Ovary (tissue), 7 donors: ENCODE measurements at regions not wholly inside any gene's neighbourhood (a gene's known extent, or its start where the extent isn't known, plus 50 kb on each side); places are given as distances from the start of the nearest gene placed in this dataset.

Experiments
- DNase-seq, 5 donors: peaks; one replicate each; pipeline ENCODE4 v3.0.0-alpha.2; 2019 to 2020
- H3K27ac ChIP-seq, 2 donors: fragments of 200-600 bp; one replicate each; pipeline versions ENCODE4 v1.5.1 to v1.8.0; 2019 to 2022
- H3K27me3 ChIP-seq: fragments of 200-600 bp; one replicate; pipeline ENCODE4 v1.8.0; 2022
- H3K36me3 ChIP-seq: fragments of 200-600 bp; sonication (generic); one replicate; pipeline ENCODE4 v1.5.1; 2019
- H3K4me1 ChIP-seq: one replicate; pipeline ENCODE4 v1.8.1; 2013; ENCODE audit warnings: mild to moderate bottlenecking, moderate library complexity; ENCODE audit not compliant: insufficient read depth
- H3K4me3 ChIP-seq: fragments of 200-600 bp; sonication (generic); one replicate; pipeline ENCODE4 v1.5.1; 2017
- H3K9me3 ChIP-seq, 2 donors: fragments of 200-600 bp in 1 of 2; sonication (generic) in 1 of 2; one replicate each; pipeline versions ENCODE4 v1.5.1 to v1.8.1; 2013 to 2019; ENCODE audit warnings: mild to moderate bottlenecking in 1 of 2, moderate library complexity in 1 of 2
- CTCF ChIP-seq, 3 donors: fragments of 450-650 bp in 2 of 3; fragments of 200-600 bp in 1 of 3; IDR thresholded peaks; one replicate each; pipeline versions ENCODE4 v1.5.1 to v1.8.0; 2016 to 2022; ENCODE audit warnings: antibody characterized with exemption in 3 of 3, mild to moderate bottlenecking in 1 of 3
- EP300 ChIP-seq: sonication (generic); formaldehyde crosslinking; IDR thresholded peaks from one replicate; pipeline ENCODE4 v1.6.1; 2017; ENCODE audit warnings: antibody characterized with exemption
- POLR2A ChIP-seq: fragments of 450-650 bp; IDR thresholded peaks from one replicate; pipeline ENCODE4 v1.6.1; 2017; ENCODE audit warnings: antibody characterized with exemption, mild to moderate bottlenecking, moderate library complexity
- WGBS, 3 donors: extraction: QIAGEN DNeasy Blood & Tissue Kit in 1 of 3; methylation state at CpG; one replicate each; pipeline versions ENCODE4 v1.1.5 to v1.1.7; 2013 to 2017; 5-methylcytosine and 5-hydroxymethylcytosine counted together
- intact Hi-C, 4 donors: fragments of 100-400 bp; cut with DNase I; formaldehyde crosslinking; loops; one replicate each; pipeline versions ENCODE4 v1.11.0 to v1.15.1; 2022 to 2023
- donor health status: DM: no; HTN: no; CAD: no; lungs with moderate emphysema.
- donor health status: DM: no; HTN: no; CAD: no.
- donor health status: Bipolar disorder and iron deficiency.
- donor health status: DM: no; HTN: no; CAD: no.
- donor health status: DM: yes; HTN: yes; CAD: no.

- no peak overlapping the region for H3K27ac ChIP-seq
- intact Hi-C loops, result no loop called here
- no peaks in the 10 kb centered on the region for H3K4me1 ChIP-seq
- 71 to 85% (median 81%) methylated on average over 5 of the region's 5 CpGs for WGBS, 3 donors
- DNase-seq, result no peak
- no peaks in the 10 kb centered on the region for H3K9me3 ChIP-seq
- no peaks in the 10 kb centered on the region for H3K36me3 ChIP-seq
- no peak for TF ChIP-seq EP300
- TF ChIP-seq POLR2A, result no peak
- no peaks in the 10 kb centered on the region for H3K27me3 ChIP-seq
- no peak overlapping the region for H3K4me3 ChIP-seq
Measured at GRCh38 chr15:94744080-94744793, 512.9 kb downstream of the MCTP2 start.

- no peak for DNase-seq
- Histone ChIP-seq H3K9me3 (no peaks in the 10 kb centered on the region), H3K27ac (no peak overlapping the region), H3K4me3 (no peak overlapping the region), H3K4me1 (no peaks in the 10 kb centered on the region), H3K36me3 (no peaks in the 10 kb centered on the region), H3K27me3 (no peaks in the 10 kb centered on the region)
- WGBS, 3 donors, result 75 to 78% (median 76%) methylated on average over 7 of the region's 7 CpGs
- intact Hi-C loops, result no loop called here
- TF ChIP-seq CTCF (IDR thresholded peaks at IDR 0.05) (no peak), EP300 (no peak), POLR2A (no peak)
Measured at GRCh38 chr15:94745371-94745770, 514.0 kb downstream of the MCTP2 start.

- H3K36me3 ChIP-seq, result no peaks in the 10 kb centered on the region
- no peaks in the 10 kb centered on the region for H3K9me3 ChIP-seq
- no peak for DNase-seq
- no peaks in the 10 kb centered on the region for H3K27me3 ChIP-seq
- H3K4me1 ChIP-seq, result no peaks in the 10 kb centered on the region
- no peak overlapping the region for H3K4me3 ChIP-seq
- H3K27ac ChIP-seq, result no peak overlapping the region
- TF ChIP-seq POLR2A (no peak), CTCF (IDR thresholded peaks at IDR 0.05) (no peak)
- intact Hi-C loops, result no loop called here
- WGBS, 3 donors, result 80 to 91% (median 80%) methylated on average over 3 of the region's 3 CpGs
Measured at GRCh38 chr15:94747510-94747909, 516.1 kb downstream of the MCTP2 start.

GRCh38 chr15:94749811-94750617 is 518.7 kb downstream of the MCTP2 start:
- no peaks in the 10 kb centered on the region for H3K9me3 ChIP-seq
- intact Hi-C loops, result no loop called here
- peak overlapping the region in 1 of 2 donors; percentile 49 for H3K27ac ChIP-seq
- peak in 1 of 5 donors; percentile 19 for DNase-seq
- no peaks in the 10 kb centered on the region for H3K4me1 ChIP-seq
- no peak overlapping the region for H3K4me3 ChIP-seq
- no peaks in the 10 kb centered on the region for H3K36me3 ChIP-seq
- H3K27me3 ChIP-seq, result no peaks in the 10 kb centered on the region
- 46 to 54% (median 54%) methylated on average over 5 of the region's 5 CpGs for WGBS, 3 donors
- TF ChIP-seq CTCF (IDR thresholded peaks at IDR 0.05), result no peak
- TF ChIP-seq EP300, result no peak
- TF ChIP-seq POLR2A, result no peak

- WGBS, 3 donors, result 86 to 96% (median 88%) methylated on average over 2 of the region's 2 CpGs
- TF ChIP-seq CTCF (IDR thresholded peaks at IDR 0.05) (no peak), POLR2A (no peak), EP300 (no peak)
- H3K27me3 ChIP-seq, result no peaks in the 10 kb centered on the region
- DNase-seq, result no peak
- H3K36me3 ChIP-seq, result no peaks in the 10 kb centered on the region
- H3K4me3 ChIP-seq, result no peak overlapping the region
- H3K9me3 ChIP-seq, result no peaks in the 10 kb centered on the region
- intact Hi-C loops, result no loop called here
- H3K4me1 ChIP-seq, result no peaks in the 10 kb centered on the region
- no peak overlapping the region for H3K27ac ChIP-seq
Measured at GRCh38 chr15:94760348-94760747, 529.0 kb downstream of the MCTP2 start.
